ENCODE measurements at regions not wholly inside any gene's neighbourhood (a gene's known extent, or its start where the extent isn't known, plus 50 kb on each side); places are given as distances from the start of the nearest gene placed in this dataset.

DNA sequence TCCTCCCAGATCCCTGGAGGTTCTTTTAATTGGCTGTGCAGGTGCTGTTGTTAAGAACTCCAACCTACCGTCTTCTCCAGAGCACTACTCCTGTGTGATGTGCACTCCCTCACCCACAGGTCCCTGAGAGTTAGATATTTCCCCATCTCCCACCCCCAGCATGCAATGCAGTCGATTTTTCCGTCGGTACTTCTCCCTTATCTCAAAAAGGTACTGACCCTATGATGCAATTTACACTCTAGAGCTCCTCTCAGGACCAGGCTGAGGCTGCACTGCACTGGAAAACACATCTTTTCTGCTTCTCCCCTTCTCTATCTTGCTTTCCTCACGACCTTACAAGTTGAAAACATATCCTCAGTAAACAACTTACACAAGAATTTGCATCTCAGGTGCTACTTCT is 312.4 kb upstream of the TBX3 start:
- Histone ChIP-seq H3K27me3 (ENCODE audit: control insufficient read depth in 5 of 5, insufficient read depth in 4 of 5, low read length in 5 of 5) (no peaks in the 10 kb centered on the region), H3K9ac (ENCODE audit: low read length in 5 of 5) (no peak overlapping the region), H3K36me3 (ENCODE audit: control insufficient read depth in 5 of 5, insufficient read depth in 5 of 5, low read length in 5 of 5) (no peaks in the 10 kb centered on the region), H3K4me1 (ENCODE audit: control insufficient read depth in 5 of 5, insufficient read depth in 5 of 5, low read length in 5 of 5) (no peaks in the 10 kb centered on the region), H3K4me3 (ENCODE audit: low read depth in 1 of 5, low read length in 5 of 5) (no peak overlapping the region), H3K27ac (ENCODE audit: low read depth, low read length) (no peak overlapping the region), H3K9me3 (ENCODE audit: control insufficient read depth in 5 of 5, low read length in 5 of 5) (peaks cover 2 to 14% (median 4%) of the 10 kb centered on the region in 5 donors)

DNA sequence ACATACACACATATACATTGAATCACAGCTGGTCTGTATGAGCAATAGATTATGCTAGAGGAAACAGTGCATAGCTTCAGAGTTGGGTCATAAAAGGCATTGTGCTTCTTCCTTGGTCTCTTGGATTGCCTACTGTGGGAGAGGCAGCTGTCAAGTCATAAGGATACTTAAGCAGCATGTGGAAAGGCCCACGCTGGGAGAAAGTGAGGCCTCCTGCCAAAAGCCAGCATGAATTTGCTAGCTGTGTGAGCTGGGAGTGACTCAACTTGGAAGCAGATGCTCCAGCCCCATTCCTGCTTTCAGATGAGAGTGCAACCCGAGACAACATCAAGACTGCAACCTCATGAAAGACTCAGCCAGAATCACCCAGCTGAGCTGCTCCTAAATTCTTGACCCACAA is 311.9 kb upstream of the TBX3 start:
- no peaks in the 10 kb centered on the region for H3K27me3 ChIP-seq (ENCODE audit: control insufficient read depth in 5 of 5, insufficient read depth in 4 of 5, low read length in 5 of 5)
- no peak overlapping the region for H3K4me3 ChIP-seq (ENCODE audit: low read depth in 1 of 5, low read length in 5 of 5)
- no peaks in the 10 kb centered on the region for H3K36me3 ChIP-seq (ENCODE audit: control insufficient read depth in 5 of 5, insufficient read depth in 5 of 5, low read length in 5 of 5)
- H3K9ac ChIP-seq (ENCODE audit: low read length in 5 of 5) = no peak overlapping the region
- H3K9me3 ChIP-seq (ENCODE audit: control insufficient read depth in 5 of 5, low read length in 5 of 5) = peaks cover 2 to 14% (median 4%) of the 10 kb centered on the region in 5 donors
- H3K27ac ChIP-seq (ENCODE audit: low read depth, low read length) = no peak overlapping the region
- no peaks in the 10 kb centered on the region for H3K4me1 ChIP-seq (ENCODE audit: control insufficient read depth in 5 of 5, insufficient read depth in 5 of 5, low read length in 5 of 5)

DNA sequence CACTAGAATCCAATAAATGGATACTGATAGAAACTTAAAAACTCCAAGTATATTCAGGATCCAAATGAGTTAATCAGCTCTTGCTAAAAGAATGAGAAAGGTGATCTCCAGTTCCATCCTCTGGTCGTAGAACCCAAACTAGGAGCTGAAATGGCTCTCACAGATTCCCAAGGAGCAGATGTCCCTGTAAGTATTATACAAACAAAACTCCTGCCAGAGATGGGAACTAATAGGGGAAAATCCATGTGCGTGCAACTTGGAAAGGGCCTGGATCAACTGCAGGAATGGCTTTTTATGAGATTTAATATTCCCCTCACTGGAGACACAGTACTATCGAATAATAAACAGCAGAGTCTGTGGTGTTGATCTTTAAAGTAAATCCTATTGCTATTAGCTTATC is 309.2 kb upstream of the TBX3 start:
- H3K27ac ChIP-seq (ENCODE audit: low read depth, low read length) = no peak overlapping the region
- no peak overlapping the region for H3K4me3 ChIP-seq (ENCODE audit: low read depth in 1 of 5, low read length in 5 of 5)
- no peaks in the 10 kb centered on the region for H3K27me3 ChIP-seq (ENCODE audit: control insufficient read depth in 5 of 5, insufficient read depth in 4 of 5, low read length in 5 of 5)
- peaks cover 2 to 14% (median 4%) of the 10 kb centered on the region in 5 donors for H3K9me3 ChIP-seq (ENCODE audit: control insufficient read depth in 5 of 5, low read length in 5 of 5)
- H3K36me3 ChIP-seq (ENCODE audit: control insufficient read depth in 5 of 5, insufficient read depth in 5 of 5, low read length in 5 of 5) = no peaks in the 10 kb centered on the region
- no peak overlapping the region for H3K9ac ChIP-seq (ENCODE audit: low read length in 5 of 5)
- H3K4me1 ChIP-seq (ENCODE audit: control insufficient read depth in 5 of 5, insufficient read depth in 5 of 5, low read length in 5 of 5) = no peaks in the 10 kb centered on the region

DNA sequence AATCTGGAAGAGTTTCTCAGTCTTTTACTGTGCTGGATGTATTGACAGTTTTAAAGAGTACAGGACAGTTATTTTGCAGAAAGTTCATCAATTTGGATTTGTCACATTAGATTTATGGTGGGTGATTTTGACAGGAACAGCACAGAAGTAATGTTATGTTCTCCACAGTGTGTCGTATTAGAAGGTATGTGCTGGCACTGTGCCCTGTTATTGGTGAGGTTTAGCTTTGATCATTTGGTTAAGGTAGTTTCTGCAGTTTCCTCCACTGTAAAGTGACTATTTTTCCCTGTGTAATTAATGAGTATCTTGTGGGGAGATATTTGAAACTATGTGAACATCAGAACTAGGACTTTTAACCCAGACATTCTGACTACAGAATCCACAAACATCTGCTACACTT is 308.5 kb upstream of the TBX3 start:
- Histone ChIP-seq H3K4me3 (ENCODE audit: low read depth in 1 of 5, low read length in 5 of 5) (no peak overlapping the region), H3K27me3 (ENCODE audit: control insufficient read depth in 5 of 5, insufficient read depth in 4 of 5, low read length in 5 of 5) (no peaks in the 10 kb centered on the region), H3K9ac (ENCODE audit: low read length in 5 of 5) (no peak overlapping the region), H3K27ac (ENCODE audit: low read depth, low read length) (no peak overlapping the region), H3K4me1 (ENCODE audit: control insufficient read depth in 5 of 5, insufficient read depth in 5 of 5, low read length in 5 of 5) (no peaks in the 10 kb centered on the region), H3K9me3 (ENCODE audit: control insufficient read depth in 5 of 5, low read length in 5 of 5) (peaks cover 2 to 14% (median 4%) of the 10 kb centered on the region in 5 donors), H3K36me3 (ENCODE audit: control insufficient read depth in 5 of 5, insufficient read depth in 5 of 5, low read length in 5 of 5) (no peaks in the 10 kb centered on the region)

DNA sequence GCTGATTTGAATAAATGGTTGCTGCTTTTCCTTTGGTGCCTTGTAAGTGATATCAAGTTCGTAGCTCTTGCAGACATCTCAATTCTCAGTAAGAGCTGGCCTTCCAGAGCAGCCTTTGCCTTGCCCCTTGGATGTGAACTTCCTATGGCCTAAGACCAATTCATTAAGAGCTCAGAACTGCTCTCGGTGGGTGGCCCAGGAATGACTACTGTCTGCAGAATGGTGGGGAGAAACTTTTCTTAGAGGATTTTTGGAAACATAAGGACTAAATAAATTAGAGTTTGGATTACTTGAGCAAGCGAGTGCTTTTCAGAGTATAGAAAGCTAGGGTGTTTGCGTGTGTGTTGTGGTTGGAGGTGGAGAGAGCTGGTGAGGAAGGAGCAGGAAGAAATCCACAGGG is 306.4 kb upstream of the TBX3 start:
- Histone ChIP-seq H3K4me3 (ENCODE audit: low read depth in 1 of 5, low read length in 5 of 5) (no peak overlapping the region), H3K9me3 (ENCODE audit: control insufficient read depth in 5 of 5, low read length in 5 of 5) (peaks cover 0 to under 1% (median 0%) of the 10 kb centered on the region in 5 donors), H3K9ac (ENCODE audit: low read length in 5 of 5) (no peak overlapping the region), H3K4me1 (ENCODE audit: control insufficient read depth in 5 of 5, insufficient read depth in 5 of 5, low read length in 5 of 5) (no peaks in the 10 kb centered on the region), H3K27ac (ENCODE audit: low read depth, low read length) (no peak overlapping the region), H3K36me3 (ENCODE audit: control insufficient read depth in 5 of 5, insufficient read depth in 5 of 5, low read length in 5 of 5) (no peaks in the 10 kb centered on the region), H3K27me3 (ENCODE audit: control insufficient read depth in 5 of 5, insufficient read depth in 4 of 5, low read length in 5 of 5) (no peaks in the 10 kb centered on the region)

DNA sequence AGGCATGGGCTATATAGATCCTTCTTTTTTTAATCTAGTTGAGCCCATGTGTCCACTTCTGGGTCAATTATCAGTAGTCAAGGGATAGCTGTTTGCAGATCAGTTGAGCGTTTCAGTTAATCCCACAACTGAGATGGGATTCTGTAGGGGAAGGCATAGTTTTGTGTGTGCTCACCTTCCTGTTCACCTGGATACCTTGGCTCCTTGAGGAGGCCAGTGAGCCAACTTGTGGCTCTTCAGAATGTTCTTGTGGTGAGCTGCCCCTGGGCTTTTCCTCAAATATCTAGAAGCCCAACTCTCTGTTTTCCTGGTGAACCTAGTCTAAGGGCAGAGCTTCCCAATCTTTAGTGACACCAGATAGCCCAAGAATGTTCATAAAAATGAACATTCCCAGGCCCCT is 302.9 kb upstream of the TBX3 start:
- Histone ChIP-seq H3K27ac (ENCODE audit: low read depth, low read length) (no peak overlapping the region), H3K9me3 (ENCODE audit: control insufficient read depth in 5 of 5, low read length in 5 of 5) (no peaks in the 10 kb centered on the region), H3K27me3 (ENCODE audit: control insufficient read depth in 5 of 5, insufficient read depth in 4 of 5, low read length in 5 of 5) (no peaks in the 10 kb centered on the region), H3K9ac (ENCODE audit: low read length in 5 of 5) (no peak overlapping the region), H3K36me3 (ENCODE audit: control insufficient read depth in 5 of 5, insufficient read depth in 5 of 5, low read length in 5 of 5) (no peaks in the 10 kb centered on the region), H3K4me3 (ENCODE audit: low read depth in 1 of 5, low read length in 5 of 5) (no peak overlapping the region), H3K4me1 (ENCODE audit: control insufficient read depth in 5 of 5, insufficient read depth in 5 of 5, low read length in 5 of 5) (no peaks in the 10 kb centered on the region)

DNA sequence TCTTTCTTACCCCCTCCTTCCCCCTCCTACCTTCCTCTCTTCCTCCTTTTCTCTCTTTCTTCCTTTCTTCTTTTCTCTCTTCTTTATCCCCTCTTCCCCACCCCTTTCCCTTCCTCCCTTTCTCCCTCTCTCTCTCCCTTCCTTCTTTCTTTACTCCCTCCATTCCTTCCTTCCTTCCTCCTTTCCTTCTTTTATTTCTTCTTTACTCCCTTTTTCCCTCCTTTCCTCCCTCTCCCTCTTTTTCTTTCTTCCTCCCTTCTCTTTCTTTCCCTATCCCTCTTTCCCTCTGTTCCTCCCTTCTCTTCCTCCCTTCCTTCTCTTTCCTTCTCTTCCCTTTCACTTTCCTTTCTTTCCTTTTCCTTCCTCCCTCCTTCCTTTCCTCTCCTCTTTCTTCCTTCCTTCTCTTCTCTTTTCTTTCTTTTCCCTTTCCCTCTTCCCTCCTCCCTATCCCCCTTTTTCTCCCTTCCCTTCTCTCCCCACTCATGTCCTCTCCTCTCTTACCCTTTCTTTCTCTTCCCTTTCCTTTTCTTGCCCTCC is 302.3 kb upstream of the TBX3 start:
- Histone ChIP-seq H3K4me1 (ENCODE audit: control insufficient read depth in 5 of 5, insufficient read depth in 5 of 5, low read length in 5 of 5) (no peaks in the 10 kb centered on the region), H3K27me3 (ENCODE audit: control insufficient read depth in 5 of 5, insufficient read depth in 4 of 5, low read length in 5 of 5) (no peaks in the 10 kb centered on the region), H3K27ac (ENCODE audit: low read depth, low read length) (no peak overlapping the region), H3K4me3 (ENCODE audit: low read depth in 1 of 5, low read length in 5 of 5) (no peak overlapping the region), H3K9me3 (ENCODE audit: control insufficient read depth in 5 of 5, low read length in 5 of 5) (no peaks in the 10 kb centered on the region), H3K9ac (ENCODE audit: low read length in 5 of 5) (no peak overlapping the region), H3K36me3 (ENCODE audit: control insufficient read depth in 5 of 5, insufficient read depth in 5 of 5, low read length in 5 of 5) (no peaks in the 10 kb centered on the region)

DNA sequence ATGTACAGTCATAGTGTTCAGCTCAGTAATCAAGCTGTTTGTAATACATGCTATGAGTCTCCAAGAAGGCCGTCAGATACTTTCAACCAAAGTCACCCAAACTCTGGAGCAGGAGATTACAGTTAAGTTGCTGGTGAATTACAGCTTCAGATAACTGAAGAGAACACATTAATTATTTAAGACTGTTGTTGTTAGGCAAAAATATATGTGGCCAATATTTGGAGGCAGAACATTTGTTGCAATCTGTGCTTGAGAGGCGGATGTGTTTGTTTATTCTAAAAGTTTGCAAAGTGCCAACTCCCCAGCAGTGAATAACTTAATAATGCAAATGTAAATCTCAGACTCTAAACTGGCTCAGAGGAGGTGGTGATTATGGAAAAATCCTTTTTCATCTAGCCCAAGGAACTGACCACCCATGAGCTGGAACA is 300.7 kb upstream of the TBX3 start:
- Histone ChIP-seq H3K4me3 (ENCODE audit: low read depth in 1 of 5, low read length in 5 of 5) (no peak overlapping the region), H3K9me3 (ENCODE audit: control insufficient read depth in 5 of 5, low read length in 5 of 5) (no peaks in the 10 kb centered on the region), H3K27ac (ENCODE audit: low read depth, low read length) (no peak overlapping the region), H3K36me3 (ENCODE audit: control insufficient read depth in 5 of 5, insufficient read depth in 5 of 5, low read length in 5 of 5) (no peaks in the 10 kb centered on the region), H3K4me1 (ENCODE audit: control insufficient read depth in 5 of 5, insufficient read depth in 5 of 5, low read length in 5 of 5) (no peaks in the 10 kb centered on the region), H3K9ac (ENCODE audit: low read length in 5 of 5) (no peak overlapping the region), H3K27me3 (ENCODE audit: control insufficient read depth in 5 of 5, insufficient read depth in 4 of 5, low read length in 5 of 5) (peaks cover 0 to 3% (median 0%) of the 10 kb centered on the region in 5 donors)

DNA sequence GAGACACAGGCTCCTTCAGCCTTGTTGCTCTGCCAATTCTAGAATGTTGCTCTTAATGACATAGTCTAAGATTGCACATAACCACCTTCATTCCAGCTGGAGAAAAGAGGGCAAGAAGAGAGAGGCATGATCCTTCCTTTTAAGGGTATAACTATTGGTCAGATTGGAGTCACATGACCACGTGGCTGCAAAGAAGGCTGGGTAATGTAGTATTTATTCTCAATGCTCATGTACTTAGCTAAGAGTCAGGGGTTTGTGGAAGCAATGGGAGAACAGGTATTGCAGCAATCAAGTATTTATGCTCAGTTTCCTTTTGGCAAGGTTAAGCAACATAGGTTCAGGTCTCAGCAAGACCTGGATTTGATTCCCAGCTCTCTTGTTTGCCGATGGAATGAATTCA is 298.8 kb upstream of the TBX3 start:
- Histone ChIP-seq H3K27me3 (ENCODE audit: control insufficient read depth in 5 of 5, insufficient read depth in 4 of 5, low read length in 5 of 5) (peaks cover 0 to 3% (median 0%) of the 10 kb centered on the region in 5 donors), H3K4me3 (ENCODE audit: low read depth in 1 of 5, low read length in 5 of 5) (no peak overlapping the region), H3K36me3 (ENCODE audit: control insufficient read depth in 5 of 5, insufficient read depth in 5 of 5, low read length in 5 of 5) (no peaks in the 10 kb centered on the region), H3K4me1 (ENCODE audit: control insufficient read depth in 5 of 5, insufficient read depth in 5 of 5, low read length in 5 of 5) (no peaks in the 10 kb centered on the region), H3K9me3 (ENCODE audit: control insufficient read depth in 5 of 5, low read length in 5 of 5) (no peaks in the 10 kb centered on the region), H3K9ac (ENCODE audit: low read length in 5 of 5) (no peak overlapping the region), H3K27ac (ENCODE audit: low read depth, low read length) (no peak overlapping the region)

DNA sequence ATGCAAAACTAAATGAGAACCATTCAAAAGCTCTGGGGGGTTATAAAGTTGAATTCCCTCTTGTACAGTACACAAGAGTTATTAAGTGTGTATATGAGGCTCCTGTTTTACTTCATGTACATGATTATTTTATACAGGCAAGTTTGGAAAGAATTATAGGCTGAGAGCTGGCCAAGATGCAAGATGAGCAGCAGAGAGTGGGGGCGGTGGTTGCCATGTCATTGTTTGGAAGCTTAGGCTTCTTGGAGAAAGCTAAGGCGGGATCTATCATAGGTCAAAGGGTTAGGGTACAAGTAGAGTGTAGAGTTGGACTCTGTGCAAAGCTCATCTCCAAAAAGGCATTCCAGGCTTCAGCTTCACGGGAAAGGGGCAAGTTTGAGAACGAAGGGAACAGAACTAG is 297.1 kb upstream of the TBX3 start:
- Histone ChIP-seq H3K27ac (ENCODE audit: low read depth, low read length) (no peak overlapping the region), H3K27me3 (ENCODE audit: control insufficient read depth in 5 of 5, insufficient read depth in 4 of 5, low read length in 5 of 5) (peaks cover 0 to 3% (median 0%) of the 10 kb centered on the region in 5 donors), H3K4me1 (ENCODE audit: control insufficient read depth in 5 of 5, insufficient read depth in 5 of 5, low read length in 5 of 5) (no peaks in the 10 kb centered on the region), H3K36me3 (ENCODE audit: control insufficient read depth in 5 of 5, insufficient read depth in 5 of 5, low read length in 5 of 5) (no peaks in the 10 kb centered on the region), H3K9me3 (ENCODE audit: control insufficient read depth in 5 of 5, low read length in 5 of 5) (no peaks in the 10 kb centered on the region), H3K9ac (ENCODE audit: low read length in 5 of 5) (no peak overlapping the region), H3K4me3 (ENCODE audit: low read depth in 1 of 5, low read length in 5 of 5) (no peak overlapping the region)

DNA sequence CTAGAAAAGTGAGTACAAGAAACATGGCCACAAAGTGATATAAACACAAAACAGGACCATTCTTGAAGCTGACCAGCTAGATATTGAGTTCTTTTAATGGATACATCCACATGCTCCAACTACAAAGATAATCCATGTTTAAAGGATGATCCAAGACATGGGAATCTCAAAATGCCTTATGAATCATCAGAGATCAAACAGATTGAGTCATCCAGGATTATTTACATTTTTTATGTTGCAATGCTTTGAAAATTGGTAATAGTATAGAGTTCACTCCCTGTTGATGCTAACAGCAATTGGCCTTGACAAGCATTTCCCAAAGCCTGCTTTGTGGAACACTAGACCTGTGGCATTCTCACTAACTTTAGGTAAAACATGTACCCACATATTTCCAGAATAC is 293.0 kb upstream of the TBX3 start:
- peaks cover 0 to 3% (median 0%) of the 10 kb centered on the region in 5 donors for H3K27me3 ChIP-seq (ENCODE audit: control insufficient read depth in 5 of 5, insufficient read depth in 4 of 5, low read length in 5 of 5)
- H3K9me3 ChIP-seq (ENCODE audit: control insufficient read depth in 5 of 5, low read length in 5 of 5) = no peaks in the 10 kb centered on the region
- H3K4me1 ChIP-seq (ENCODE audit: control insufficient read depth in 5 of 5, insufficient read depth in 5 of 5, low read length in 5 of 5) = peaks cover 0 to 3% (median 0%) of the 10 kb centered on the region in 5 donors
- no peak overlapping the region for H3K27ac ChIP-seq (ENCODE audit: low read depth, low read length)
- no peak overlapping the region for H3K4me3 ChIP-seq (ENCODE audit: low read depth in 1 of 5, low read length in 5 of 5)
- no peak overlapping the region for H3K9ac ChIP-seq (ENCODE audit: low read length in 5 of 5)
- no peaks in the 10 kb centered on the region for H3K36me3 ChIP-seq (ENCODE audit: control insufficient read depth in 5 of 5, insufficient read depth in 5 of 5, low read length in 5 of 5)
